ENCODE measurements at regions not wholly inside any gene's neighbourhood (a gene's known extent, or its start where the extent isn't known, plus 50 kb on each side); places are given as distances from the start of the nearest gene placed in this dataset.

- no peak for TF ChIP-seq POLR2A (IDR thresholded peaks at IDR 0.05; ENCODE audit: low read depth, low read length)
- TF ChIP-seq CTCF (IDR thresholded peaks at IDR 0.05; ENCODE audit: extremely low read depth in 1 of 2, insufficient read depth in 1 of 2, low read depth in 1 of 2, low read length in 2 of 2): no peak
- TF ChIP-seq MAX (IDR thresholded peaks at IDR 0.05; ENCODE audit: insufficient read depth, insufficient read length): no peak
- TF ChIP-seq MYC (IDR thresholded peaks at IDR 0.05; ENCODE audit: low read depth, low read length): no peak
- no peak for TF ChIP-seq EZH2 (IDR thresholded peaks at IDR 0.05; ENCODE audit: borderline replicate concordance, low read depth, low read length, severe bottlenecking)
- no peak for TF ChIP-seq GATA2 (IDR thresholded peaks at IDR 0.05; ENCODE audit: insufficient read depth, insufficient read length, low read depth, low read length)
Measured at GRCh38 chr14:105806568-105806967, 280.2 kb downstream of the TMEM121 start.

Data from endothelial cell of umbilical vein (primary cell).